GM19238 (cell line): ENCODE measurements at regions not wholly inside any gene's neighbourhood (a gene's known extent, or its start where the extent isn't known, plus 50 kb on each side); places are given as distances from the start of the nearest gene placed in this dataset.
"Not testable (repeated sequence)": the region's sequence is repeated elsewhere in the genome, so short reads cannot be mapped to it uniquely, and the experiment has no call there.

Source experiments
- DNase-seq: peaks from one replicate; pipeline ENCODE4 v3.0.0; 2011; ENCODE audit warnings: low spot score; ENCODE audit not compliant: insufficient read length

GRCh38 chr13:81872581-81872980 is 1531.7 kb upstream of the SPRY2 start:
- DNase-seq = no peak

GRCh38 chr13:81871751-81872325 is 1530.9 kb upstream of the SPRY2 start:
- not testable (repeated sequence) for DNase-seq

GRCh38 chr13:81848291-81848690 is 1507.4 kb upstream of the SPRY2 start:
- DNase-seq = no peak

- DNase-seq = no peak
These were observed 1505.8 kb upstream of the SPRY2 start for GRCh38 chr13:81846771-81847170.

GRCh38 chr13:81821259-81821658 is 1480.3 kb upstream of the SPRY2 start:
- no peak for DNase-seq

- DNase-seq = no peak
These were observed 1459.5 kb upstream of the SPRY2 start for GRCh38 chr13:81800433-81800832.

GRCh38 chr13:81795710-81796109 is 1454.8 kb upstream of the SPRY2 start:
- no peak for DNase-seq

GRCh38 chr13:81791641-81792040 is 1450.7 kb upstream of the SPRY2 start:
- no peak for DNase-seq

GRCh38 chr13:81781471-81781870 is 1440.5 kb upstream of the SPRY2 start:
- DNase-seq = no peak

- no peak for DNase-seq
These were observed 1439.0 kb upstream of the SPRY2 start for GRCh38 chr13:81779876-81780275.

- no peak for DNase-seq
These were observed 1437.4 kb upstream of the SPRY2 start for GRCh38 chr13:81778350-81778749.

GRCh38 chr13:81773263-81773662 is 1432.3 kb upstream of the SPRY2 start:
- DNase-seq = no peak

GRCh38 chr13:81771951-81772350 is 1431.0 kb upstream of the SPRY2 start:
- DNase-seq = no peak

- DNase-seq = no peak
These were observed 1430.1 kb upstream of the SPRY2 start for GRCh38 chr13:81770868-81771505.

GRCh38 chr13:81762449-81762848 is 1421.5 kb upstream of the SPRY2 start:
- DNase-seq = no peak

GRCh38 chr13:81760316-81760715 is 1419.4 kb upstream of the SPRY2 start:
- DNase-seq = no peak

- DNase-seq = no peak
These were observed 1416.5 kb upstream of the SPRY2 start for GRCh38 chr13:81757348-81757970.

- no peak for DNase-seq
These were observed 1404.5 kb upstream of the SPRY2 start for GRCh38 chr13:81745391-81745790.

- no peak for DNase-seq
These were observed 1397.4 kb upstream of the SPRY2 start for GRCh38 chr13:81738364-81738763.

- no peak for DNase-seq
These were observed 1385.3 kb upstream of the SPRY2 start for GRCh38 chr13:81726037-81726726.

GRCh38 chr13:81722456-81722855 is 1381.5 kb upstream of the SPRY2 start:
- no peak for DNase-seq

GRCh38 chr13:81721400-81721799 is 1380.5 kb upstream of the SPRY2 start:
- no peak for DNase-seq
